ENCODE measurements at regions not wholly inside any gene's neighbourhood (a gene's known extent, or its start where the extent isn't known, plus 50 kb on each side); places are given as distances from the start of the nearest gene placed in this dataset.

DNA sequence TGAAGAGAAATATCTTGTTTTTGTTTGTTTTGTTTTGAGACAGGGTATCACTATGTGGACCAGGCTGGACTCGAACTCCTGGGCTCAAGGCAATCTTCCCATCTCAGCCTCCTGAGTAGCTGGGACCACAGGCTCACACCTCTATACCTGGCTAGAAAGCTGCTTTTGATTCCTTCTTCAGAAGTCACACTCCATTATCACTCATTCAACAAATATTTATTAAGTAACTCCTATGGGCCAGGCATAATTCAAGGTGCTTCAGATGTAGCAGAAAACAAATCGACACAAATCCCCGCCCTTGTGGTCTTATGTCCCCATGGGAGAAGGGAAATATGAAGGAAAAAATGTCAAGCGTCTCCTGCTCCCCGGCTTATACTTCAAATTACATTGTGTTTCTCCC lies 72.6 kb upstream of the DHX15 start:
- Mint-ChIP-seq H3K36me3 (no peaks in the 10 kb centered on the region), H3K27ac (peak overlapping the region in 1 of 7 donors; percentile 64), H3K9me3 (peaks cover 0 to 3% (median 1%) of the 10 kb centered on the region in 7 donors), H3K4me1 (peaks cover 7% of the 10 kb centered on the region), H3K27me3 (ENCODE audit: low read depth in 3 of 3) (peaks cover 7 to 11% (median 9%) of the 10 kb centered on the region in 3 donors), H3K4me3 (no peak overlapping the region)
- intact Hi-C loops (cut with micrococcal nuclease), result no loop called here
- Histone ChIP-seq H3K4me1 (ENCODE audit: control insufficient read depth in 1 of 2, insufficient read depth in 2 of 2, low read length in 2 of 2) (peaks cover 7% of the 10 kb centered on the region in 2 donors), H3K27me3 (ENCODE audit: control insufficient read depth in 2 of 2, insufficient read depth in 2 of 2, low read length in 2 of 2) (peaks cover 0 to 4% of the 10 kb centered on the region in 2 donors), H3K4me3 (replicated peaks in 1 of 3; ENCODE audit: low read depth in 2 of 3, low read length in 3 of 3) (no peak overlapping the region), H3K9ac (ENCODE audit: insufficient read depth, low read length, poor library complexity, severe bottlenecking) (no peak overlapping the region), H3K79me2 (ENCODE audit: insufficient read depth, low read length) (no peaks in the 10 kb centered on the region), H3K9me3 (replicated peaks in 1 of 2; ENCODE audit: control insufficient read depth in 1 of 2, insufficient read depth in 1 of 2, low read length in 2 of 2) (no peaks in the 10 kb centered on the region), H2AFZ (ENCODE audit: insufficient read depth, low read depth, low read length, poor library complexity, severe bottlenecking) (no peak overlapping the region), H3K36me3 (replicated peaks in 1 of 2; ENCODE audit: control insufficient read depth in 1 of 2, insufficient read depth in 2 of 2, low read length in 2 of 2) (no peaks in the 10 kb centered on the region), H4K20me1 (ENCODE audit: insufficient read depth, low read length) (no peaks in the 10 kb centered on the region), H3K4me2 (replicated peaks; ENCODE audit: extremely low read depth, low read length, poor library complexity, severe bottlenecking) (no peak overlapping the region), H3K27ac (ENCODE audit: low read depth in 1 of 2, low read length in 2 of 2) (no peak overlapping the region)
- WGBS (ENCODE audit: insufficient coverage), result 86% methylated on average over 1 of the region's 5 CpGs
- TF ChIP-seq, protein P1, sequence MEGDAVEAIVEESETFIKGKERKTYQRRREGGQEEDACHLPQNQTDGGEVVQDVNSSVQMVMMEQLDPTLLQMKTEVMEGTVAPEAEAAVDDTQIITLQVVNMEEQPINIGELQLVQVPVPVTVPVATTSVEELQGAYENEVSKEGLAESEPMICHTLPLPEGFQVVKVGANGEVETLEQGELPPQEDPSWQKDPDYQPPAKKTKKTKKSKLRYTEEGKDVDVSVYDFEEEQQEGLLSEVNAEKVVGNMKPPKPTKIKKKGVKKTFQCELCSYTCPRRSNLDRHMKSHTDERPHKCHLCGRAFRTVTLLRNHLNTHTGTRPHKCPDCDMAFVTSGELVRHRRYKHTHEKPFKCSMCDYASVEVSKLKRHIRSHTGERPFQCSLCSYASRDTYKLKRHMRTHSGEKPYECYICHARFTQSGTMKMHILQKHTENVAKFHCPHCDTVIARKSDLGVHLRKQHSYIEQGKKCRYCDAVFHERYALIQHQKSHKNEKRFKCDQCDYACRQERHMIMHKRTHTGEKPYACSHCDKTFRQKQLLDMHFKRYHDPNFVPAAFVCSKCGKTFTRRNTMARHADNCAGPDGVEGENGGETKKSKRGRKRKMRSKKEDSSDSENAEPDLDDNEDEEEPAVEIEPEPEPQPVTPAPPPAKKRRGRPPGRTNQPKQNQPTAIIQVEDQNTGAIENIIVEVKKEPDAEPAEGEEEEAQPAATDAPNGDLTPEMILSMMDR (IDR thresholded peaks at IDR 0.05), result no peak
- no peak for DNase-seq

DNA sequence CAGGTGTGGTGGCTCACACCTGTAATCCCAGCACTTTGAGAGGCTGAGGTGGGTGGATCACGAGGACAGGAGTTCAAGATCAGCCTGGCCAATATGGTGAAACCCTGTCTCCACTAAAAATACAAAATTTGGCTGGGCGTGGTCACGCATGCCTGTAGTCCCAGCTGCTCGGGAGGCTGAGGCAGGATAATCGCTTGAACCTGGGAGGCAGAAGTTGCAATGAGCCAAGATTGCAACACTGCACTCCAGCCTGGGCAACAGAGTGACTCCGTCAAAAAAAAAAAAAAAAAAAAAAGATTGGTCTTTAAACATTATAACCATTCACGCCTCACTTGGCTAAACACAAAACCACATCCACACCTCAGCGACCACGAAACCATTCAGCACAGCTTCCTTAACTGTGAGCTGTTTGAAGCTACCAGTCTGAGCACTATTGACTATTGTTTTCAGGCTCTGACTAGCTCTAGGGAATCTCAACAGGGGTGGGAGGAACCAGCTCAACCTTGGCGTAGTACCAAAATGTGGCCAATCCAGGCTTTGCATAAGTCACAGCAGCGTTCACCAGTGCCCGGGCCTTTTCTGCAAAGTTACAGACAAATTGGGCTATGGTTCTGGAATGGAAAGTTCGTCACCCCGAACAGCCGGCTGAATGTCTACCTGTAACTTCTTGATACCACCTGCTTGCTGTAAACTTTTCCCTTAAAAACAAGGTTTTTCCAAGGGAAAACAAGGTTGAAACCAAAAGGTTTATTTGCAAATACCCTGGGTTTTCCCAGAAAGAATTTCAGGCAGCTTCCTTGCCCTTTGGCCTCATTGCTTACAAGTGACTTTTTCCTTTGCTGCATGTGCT lies 73.6 kb upstream of the DHX15 start:
- peak overlapping the region in 1 of 2 donors; percentile 76 for H3K4me3 Mint-ChIP-seq
- WGBS (ENCODE audit: insufficient coverage), result 27% methylated on average over 11 of the region's 15 CpGs
- peaks cover 0 to 3% (median 1%) of the 10 kb centered on the region in 7 donors for H3K9me3 Mint-ChIP-seq
- TF ChIP-seq, protein P1 (IDR thresholded peaks at IDR 0.05), result no peak
- Histone ChIP-seq H3K9ac (ENCODE audit: insufficient read depth, low read length, poor library complexity, severe bottlenecking) (no peak overlapping the region), H3K27me3 (ENCODE audit: control insufficient read depth in 2 of 2, insufficient read depth in 2 of 2, low read length in 2 of 2) (peaks cover 0 to 4% of the 10 kb centered on the region in 2 donors), H2AFZ (ENCODE audit: insufficient read depth, low read depth, low read length, poor library complexity, severe bottlenecking) (peak overlapping the region; percentile 26), H3K9me3 (replicated peaks in 1 of 2; ENCODE audit: control insufficient read depth in 1 of 2, insufficient read depth in 1 of 2, low read length in 2 of 2) (no peaks in the 10 kb centered on the region), H3K4me3 (replicated peaks in 1 of 3; ENCODE audit: low read depth in 2 of 3, low read length in 3 of 3) (no peak overlapping the region), H3K4me2 (replicated peaks; ENCODE audit: extremely low read depth, low read length, poor library complexity, severe bottlenecking) (no peak overlapping the region), H4K20me1 (ENCODE audit: insufficient read depth, low read length) (no peaks in the 10 kb centered on the region), H3K27ac (ENCODE audit: low read depth in 1 of 2, low read length in 2 of 2) (no peak overlapping the region), H3K36me3 (replicated peaks in 1 of 2; ENCODE audit: control insufficient read depth in 1 of 2, insufficient read depth in 2 of 2, low read length in 2 of 2) (no peaks in the 10 kb centered on the region), H3K79me2 (ENCODE audit: insufficient read depth, low read length) (no peaks in the 10 kb centered on the region), H3K4me1 (ENCODE audit: control insufficient read depth in 1 of 2, insufficient read depth in 2 of 2, low read length in 2 of 2) (peaks cover 7% of the 10 kb centered on the region in 2 donors)
- no peaks in the 10 kb centered on the region for H3K36me3 Mint-ChIP-seq
- peaks cover 7% of the 10 kb centered on the region for H3K4me1 Mint-ChIP-seq
- peak in 1 of 3 donors; percentile 10 for DNase-seq
- intact Hi-C loops (cut with micrococcal nuclease), result no loop called here
- H3K27ac Mint-ChIP-seq, result no peak overlapping the region
- H3K27me3 Mint-ChIP-seq (ENCODE audit: low read depth in 3 of 3), result peaks cover 9 to 11% (median 9%) of the 10 kb centered on the region in 3 donors
